OCI-LY7 (cell line): ENCODE measurements at regions not wholly inside any gene's neighbourhood (a gene's known extent, or its start where the extent isn't known, plus 50 kb on each side); places are given as distances from the start of the nearest gene placed in this dataset.

Experiments used
- CTCF ChIP-seq: fragments of 200-600 bp; sonication (generic); conservative IDR thresholded peaks from 2 replicates; pipeline ENCODE4 v1.5.1; 2014; ENCODE audit warnings: mild to moderate bottlenecking, antibody characterized with exemption, low read length, moderate library complexity, mixed read lengths
- EZH2phosphoT487 ChIP-seq: fragments of 200-600 bp; sonication (generic); IDR thresholded peaks from 2 replicates; pipeline ENCODE4 v1.6.1; 2018; ENCODE audit warnings: low read depth, borderline replicate concordance, mild to moderate bottlenecking, mixed run types, antibody characterized with exemption, low read length, moderate library complexity, mixed read lengths

- TF ChIP-seq CTCF (no peak), EZH2phosphoT487 (no peak)
These were observed 132.1 kb upstream of the LDB2 start for GRCh38 chr4:17030543-17030942.
